ENCODE measurements at regions not wholly inside any gene's neighbourhood (a gene's known extent, or its start where the extent isn't known, plus 50 kb on each side); places are given as distances from the start of the nearest gene placed in this dataset.
A peak's percentile ranks its signal among the peaks of the same experiment; 100 is the strongest.
"Not testable (repeated sequence)": the region's sequence is repeated elsewhere in the genome, so short reads cannot be mapped to it uniquely, and the experiment has no call there.

- no peak for TF ChIP-seq ZNF70 (CRISPR knock-in tag; IDR thresholded peaks at IDR 0.05)
Observed at GRCh38 chr7:112547916-112548315, 67.1 kb downstream of the LSMEM1 start (continued).

GRCh38 chr7:112550468-112551060 is 69.8 kb downstream of the LSMEM1 start:
- no peak for TF ChIP-seq CSRNP3 (CRISPR knock-in tag; IDR thresholded peaks at IDR 0.05)
- TF ChIP-seq ARNTL (CRISPR knock-in tag; IDR thresholded peaks at IDR 0.05; ENCODE audit: borderline replicate concordance, low read depth): no peak
- no peak for TF ChIP-seq CREB5 (CRISPR knock-in tag; IDR thresholded peaks at IDR 0.05; ENCODE audit: low read depth)
- TF ChIP-seq TOX (CRISPR knock-in tag; IDR thresholded peaks at IDR 0.05; ENCODE audit: borderline replicate concordance): no peak
- no peak for TF ChIP-seq ZC3H10 (CRISPR knock-in tag; IDR thresholded peaks at IDR 0.05)
- no peak for TF ChIP-seq POU6F1 (CRISPR knock-in tag; IDR thresholded peaks at IDR 0.05; ENCODE audit: borderline replicate concordance, low read depth)
- no peak for TF ChIP-seq ZFP3 (CRISPR knock-in tag; IDR thresholded peaks at IDR 0.05)
- no peak for TF ChIP-seq ISL1 (CRISPR knock-in tag; IDR thresholded peaks at IDR 0.05)
- no peak for TF ChIP-seq PPARA (CRISPR knock-in tag; IDR thresholded peaks at IDR 0.05; ENCODE audit: borderline replicate concordance)
- TF ChIP-seq TSHZ2 (CRISPR knock-in tag; IDR thresholded peaks at IDR 0.05): no peak
- no peak for TF ChIP-seq ZNF565 (CRISPR knock-in tag; conservative IDR thresholded peaks at IDR 0.05; ENCODE audit: low read depth)
- no peak for TF ChIP-seq PATZ1 (CRISPR knock-in tag; IDR thresholded peaks at IDR 0.05; ENCODE audit: borderline replicate concordance)
- TF ChIP-seq SNAI2 (CRISPR knock-in tag; IDR thresholded peaks at IDR 0.05): no peak
- ATAC-seq: peak; percentile 92

GRCh38 chr7:112551521-112551920 is 70.7 kb downstream of the LSMEM1 start:
- ATAC-seq: not testable (repeated sequence)

- TF ChIP-seq POU6F1 (CRISPR knock-in tag; IDR thresholded peaks at IDR 0.05; ENCODE audit: borderline replicate concordance, low read depth) (no peak), ZNF70 (CRISPR knock-in tag; IDR thresholded peaks at IDR 0.05) (no peak)
- ATAC-seq: no peak
Observed at GRCh38 chr7:112554591-112554990, 73.8 kb downstream of the LSMEM1 start.

- ATAC-seq: no peak
- TF ChIP-seq TSHZ2 (CRISPR knock-in tag; IDR thresholded peaks at IDR 0.05) (no peak), ARNTL (CRISPR knock-in tag; IDR thresholded peaks at IDR 0.05; ENCODE audit: borderline replicate concordance, low read depth) (no peak), CREB5 (CRISPR knock-in tag; IDR thresholded peaks at IDR 0.05; ENCODE audit: low read depth) (no peak), ZNF565 (CRISPR knock-in tag; conservative IDR thresholded peaks at IDR 0.05; ENCODE audit: low read depth) (no peak), POU6F1 (CRISPR knock-in tag; IDR thresholded peaks at IDR 0.05; ENCODE audit: borderline replicate concordance, low read depth) (no peak), ZFP30 (CRISPR knock-in tag; IDR thresholded peaks at IDR 0.05) (no peak)
Observed at GRCh38 chr7:112556633-112557032, 75.8 kb downstream of the LSMEM1 start.

All from SK-N-SH treated with all-trans-retinoic acid at 6 μM for 48 hours (cell line).